Eye (tissue), 1 donor: ENCODE measurements at regions not wholly inside any gene's neighbourhood (a gene's known extent, or its start where the extent isn't known, plus 50 kb on each side); places are given as distances from the start of the nearest gene placed in this dataset.
A peak's percentile ranks its signal among the peaks of the same experiment; 100 is the strongest.

Source experiments
- DNase-seq: peaks from one replicate; pipeline ENCODE4 v3.0.0-alpha.2; 2015

GRCh38 chr10:36683421-36683820, 442.0 kb upstream of the ANKRD30A start:
- DNase-seq, result no peak

GRCh38 chr10:36681751-36682632, 443.4 kb upstream of the ANKRD30A start:
- peak; percentile 62 for DNase-seq

GRCh38 chr10:36679554-36679953, 445.8 kb upstream of the ANKRD30A start:
- DNase-seq, result peak; percentile 41

- DNase-seq, result no peak
Measured at GRCh38 chr10:36677431-36677768, 448.0 kb upstream of the ANKRD30A start.

GRCh38 chr10:36676756-36677430, 448.5 kb upstream of the ANKRD30A start:
- DNase-seq, result no peak

- peak; percentile 13 for DNase-seq
Measured at GRCh38 chr10:36676321-36676720, 449.1 kb upstream of the ANKRD30A start.

GRCh38 chr10:36675458-36675880, 449.9 kb upstream of the ANKRD30A start:
- no peak for DNase-seq

GRCh38 chr10:36671607-36672006, 453.8 kb upstream of the ANKRD30A start:
- no peak for DNase-seq

- DNase-seq, result no peak
Measured at GRCh38 chr10:36670621-36671402, 454.6 kb upstream of the ANKRD30A start.

- DNase-seq, result peak; percentile 17
Measured at GRCh38 chr10:36669615-36670352, 455.6 kb upstream of the ANKRD30A start.

GRCh38 chr10:36666451-36666850, 458.9 kb upstream of the ANKRD30A start:
- no peak for DNase-seq

GRCh38 chr10:36662571-36662970, 462.8 kb upstream of the ANKRD30A start:
- DNase-seq, result no peak

GRCh38 chr10:36650274-36650673, 475.1 kb upstream of the ANKRD30A start:
- DNase-seq, result no peak

- DNase-seq, result no peak
Measured at GRCh38 chr10:36647540-36647939, 477.9 kb upstream of the ANKRD30A start.

- DNase-seq, result no peak
Measured at GRCh38 chr10:36640626-36641025, 484.8 kb upstream of the ANKRD30A start.

- no peak for DNase-seq
Measured at GRCh38 chr10:36638462-36639155, 486.8 kb upstream of the ANKRD30A start.

GRCh38 chr10:36636879-36637278, 488.5 kb upstream of the ANKRD30A start:
- DNase-seq, result no peak

GRCh38 chr10:36636285-36636839, 489.0 kb upstream of the ANKRD30A start:
- DNase-seq, result no peak

- no peak for DNase-seq
Measured at GRCh38 chr10:36634916-36635315, 490.5 kb upstream of the ANKRD30A start.

- no peak for DNase-seq
Measured at GRCh38 chr10:36630267-36630666, 495.1 kb upstream of the ANKRD30A start.

GRCh38 chr10:36629476-36629875, 495.9 kb upstream of the ANKRD30A start:
- DNase-seq, result no peak
